GM19023 (cell line): ENCODE measurements at regions not wholly inside any gene's neighbourhood (a gene's known extent, or its start where the extent isn't known, plus 50 kb on each side); places are given as distances from the start of the nearest gene placed in this dataset.
"Not testable (repeated sequence)": the region's sequence is repeated elsewhere in the genome, so short reads cannot be mapped to it uniquely, and the experiment has no call there.

ENCODE experiments used
- ATAC-seq: cut with Tn5 transposase; IDR thresholded peaks from one replicate; pipeline ENCODE4 v1.9.1; 2021; ENCODE audit warnings: mild to moderate bottlenecking, moderate library complexity; ENCODE audit not compliant: unreplicated experiment

- no peak for ATAC-seq
These were observed 125.1 kb downstream of the AKAP11 start for GRCh38 chr13:42396901-42397655.

- ATAC-seq, result no peak
These were observed 126.6 kb downstream of the AKAP11 start for GRCh38 chr13:42398533-42398932.

GRCh38 chr13:42400188-42400833 lies 128.4 kb downstream of the AKAP11 start:
- ATAC-seq, result no peak

GRCh38 chr13:42401376-42401775 lies 129.4 kb downstream of the AKAP11 start:
- ATAC-seq, result no peak

GRCh38 chr13:42405665-42406390 lies 133.9 kb downstream of the AKAP11 start:
- ATAC-seq, result peak; percentile 75

GRCh38 chr13:42409075-42409474 lies 137.1 kb downstream of the AKAP11 start:
- ATAC-seq, result no peak

- no peak for ATAC-seq
These were observed 137.6 kb downstream of the AKAP11 start for GRCh38 chr13:42409551-42409950.

GRCh38 chr13:42412812-42413483 lies 141.0 kb downstream of the AKAP11 start:
- ATAC-seq, result peak; percentile 50

- no peak for ATAC-seq
These were observed 141.5 kb downstream of the AKAP11 start for GRCh38 chr13:42413484-42413815.

- no peak for ATAC-seq
These were observed 145.7 kb downstream of the AKAP11 start for GRCh38 chr13:42417626-42418025.

GRCh38 chr13:42418184-42418583 lies 146.2 kb downstream of the AKAP11 start:
- ATAC-seq, result no peak

GRCh38 chr13:42420304-42420703 lies 148.4 kb downstream of the AKAP11 start:
- ATAC-seq, result peak; percentile 84

GRCh38 chr13:42422681-42423080 lies 150.7 kb downstream of the AKAP11 start:
- no peak for ATAC-seq

- no peak for ATAC-seq
These were observed 149.8 kb upstream of the TNFSF11 start for GRCh38 chr13:42424182-42424581.

- no peak for ATAC-seq
These were observed 128.6 kb upstream of the TNFSF11 start for GRCh38 chr13:42445354-42445753.

GRCh38 chr13:42446597-42446996 lies 127.4 kb upstream of the TNFSF11 start:
- not testable (repeated sequence) for ATAC-seq

GRCh38 chr13:42453091-42453645 lies 120.8 kb upstream of the TNFSF11 start:
- ATAC-seq, result no peak

- no peak for ATAC-seq
These were observed 119.2 kb upstream of the TNFSF11 start for GRCh38 chr13:42454749-42455148.

- no peak for ATAC-seq
These were observed 115.8 kb upstream of the TNFSF11 start for GRCh38 chr13:42458193-42458592.

GRCh38 chr13:42466123-42466522 lies 107.8 kb upstream of the TNFSF11 start:
- ATAC-seq, result no peak

- no peak for ATAC-seq
These were observed 107.3 kb upstream of the TNFSF11 start for GRCh38 chr13:42466609-42467008.
